Chondrocyte (in vitro differentiated cells): ENCODE measurements at regions not wholly inside any gene's neighbourhood (a gene's known extent, or its start where the extent isn't known, plus 50 kb on each side); places are given as distances from the start of the nearest gene placed in this dataset.

Source experiments
- DNase-seq: peaks from one replicate; pipeline ENCODE4 v3.0.0; 2021; ENCODE audit warnings: mixed read lengths, low spot score
- H3K27ac Mint-ChIP-seq: one replicate; pipeline ENCODE4 v1.8.0; 2021; ENCODE audit warnings: mild to moderate bottlenecking, moderate library complexity, mixed read lengths; ENCODE audit not compliant: unreplicated experiment
- H3K27me3 Mint-ChIP-seq: 2 replicates; pipeline ENCODE4 v1.8.0; 2021; ENCODE audit warnings: low read depth, mixed read lengths
- H3K36me3 Mint-ChIP-seq: 2 replicates; pipeline ENCODE4 v1.8.0; 2021; ENCODE audit warnings: low read depth, mixed read lengths
- H3K4me1 Mint-ChIP-seq: 2 replicates; pipeline ENCODE4 v1.8.0; 2021; ENCODE audit warnings: low read depth, mild to moderate bottlenecking, mixed read lengths
- H3K4me3 Mint-ChIP-seq: one replicate; pipeline ENCODE4 v1.8.0; 2021; ENCODE audit warnings: mild to moderate bottlenecking, moderate library complexity, mixed read lengths; ENCODE audit not compliant: unreplicated experiment
- H3K9me3 Mint-ChIP-seq: 2 replicates; pipeline ENCODE4 v1.8.0; 2021; ENCODE audit warnings: low read depth, mixed read lengths
- CTCF ChIP-seq: fragments of 200-600 bp; sonication (generic); IDR thresholded peaks from 2 replicates; pipeline ENCODE4 v1.5.0; 2021; ENCODE audit warnings: antibody characterized with exemption, mild to moderate bottlenecking, moderate library complexity

GRCh38 chr13:39920613-39921012, 265.2 kb downstream of the COG6 start:
- TF ChIP-seq CTCF: no peak
- H3K36me3 Mint-ChIP-seq: peaks cover 15% of the 10 kb centered on the region
- no peak overlapping the region for H3K4me3 Mint-ChIP-seq
- peaks cover 3% of the 10 kb centered on the region for H3K4me1 Mint-ChIP-seq
- DNase-seq: no peak
- no peak overlapping the region for H3K27ac Mint-ChIP-seq
- H3K9me3 Mint-ChIP-seq: peaks cover 46% of the 10 kb centered on the region
- H3K27me3 Mint-ChIP-seq: no peaks in the 10 kb centered on the region

- H3K27ac Mint-ChIP-seq: no peak overlapping the region
These were observed 270.9 kb downstream of the COG6 start for GRCh38 chr13:39926345-39926744.

GRCh38 chr13:39928261-39928660, 272.8 kb downstream of the COG6 start:
- no peak overlapping the region for H3K4me3 Mint-ChIP-seq
- no peaks in the 10 kb centered on the region for H3K27me3 Mint-ChIP-seq
- peaks cover 21% of the 10 kb centered on the region for H3K9me3 Mint-ChIP-seq
- no peak overlapping the region for H3K27ac Mint-ChIP-seq
- DNase-seq: no peak
- no peak for TF ChIP-seq CTCF
- peaks cover 8% of the 10 kb centered on the region for H3K36me3 Mint-ChIP-seq
- peaks cover 3% of the 10 kb centered on the region for H3K4me1 Mint-ChIP-seq

More at GRCh38 chr13:39926345-39926744, 270.9 kb downstream of the COG6 start:
- Mint-ChIP-seq H3K27me3 (no peaks in the 10 kb centered on the region), H3K9me3 (peaks cover 36% of the 10 kb centered on the region), H3K36me3 (peaks cover 15% of the 10 kb centered on the region), H3K4me3 (no peak overlapping the region), H3K4me1 (peaks cover 3% of the 10 kb centered on the region)
- no peak for TF ChIP-seq CTCF
- no peak for DNase-seq

- H3K4me1 Mint-ChIP-seq: no peaks in the 10 kb centered on the region
- no peak for TF ChIP-seq CTCF
- H3K27ac Mint-ChIP-seq: no peak overlapping the region
- no peaks in the 10 kb centered on the region for H3K27me3 Mint-ChIP-seq
- H3K9me3 Mint-ChIP-seq: peaks cover 12% of the 10 kb centered on the region
- DNase-seq: no peak
- H3K36me3 Mint-ChIP-seq: peaks cover 6% of the 10 kb centered on the region
- no peak overlapping the region for H3K4me3 Mint-ChIP-seq
These were observed 274.1 kb downstream of the COG6 start for GRCh38 chr13:39929583-39929982.

GRCh38 chr13:39930060-39930459, 274.6 kb downstream of the COG6 start:
- no peak for DNase-seq
- H3K9me3 Mint-ChIP-seq: peaks cover 7% of the 10 kb centered on the region
- TF ChIP-seq CTCF: no peak
- H3K4me3 Mint-ChIP-seq: no peak overlapping the region
- no peaks in the 10 kb centered on the region for H3K4me1 Mint-ChIP-seq
- H3K36me3 Mint-ChIP-seq: peaks cover 4% of the 10 kb centered on the region
- H3K27ac Mint-ChIP-seq: no peak overlapping the region
- no peaks in the 10 kb centered on the region for H3K27me3 Mint-ChIP-seq
